GM13977 (cell line): ENCODE measurements at regions not wholly inside any gene's neighbourhood (a gene's known extent, or its start where the extent isn't known, plus 50 kb on each side); places are given as distances from the start of the nearest gene placed in this dataset.

Experiments
- DNase-seq: peaks from one replicate; pipeline ENCODE4 v3.0.0; 2012; ENCODE audit warnings: low spot score
- CTCF ChIP-seq: IDR thresholded peaks from 2 replicates; pipeline ENCODE4 v1.5.1; 2012; ENCODE audit warnings: mild to moderate bottlenecking, control low read depth; ENCODE audit not compliant: insufficient read depth; ENCODE audit errors: extremely low read depth, missing control alignments
- in situ Hi-C: fragments of 300-500 bp; cut with MboI; formaldehyde crosslinking; loops from one replicate; pipeline ENCODE4 v1.12.0; 2022; ENCODE audit warnings: low sequenced_read_pairs, low pct_unique_long_range_greater_than_20kb, mixed read lengths, inconsistent platforms; ENCODE audit not compliant: unreplicated experiment

DNA sequence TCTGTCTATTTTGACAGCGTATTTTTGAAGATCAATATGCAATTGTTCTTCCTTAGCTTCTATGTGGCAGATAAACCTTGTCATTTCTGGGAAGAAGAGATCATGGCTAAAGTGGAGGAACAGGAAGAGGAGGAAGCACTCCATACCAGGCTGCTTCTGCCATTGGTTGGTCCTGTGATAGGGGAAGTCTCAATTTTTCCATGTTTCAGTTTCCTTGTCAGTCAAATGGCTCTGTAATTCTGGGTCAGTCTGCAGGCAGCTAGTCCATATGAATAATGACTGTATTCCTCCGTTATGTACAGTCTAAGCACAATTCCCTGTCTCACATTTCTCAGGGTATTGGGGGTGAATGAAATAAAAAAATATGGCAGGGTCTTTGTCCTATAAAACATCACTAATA lies 277.6 kb upstream of the CXCR4 start:
- in situ Hi-C loops: no loop called here
- DNase-seq: no peak
- no peak for TF ChIP-seq CTCF

DNA sequence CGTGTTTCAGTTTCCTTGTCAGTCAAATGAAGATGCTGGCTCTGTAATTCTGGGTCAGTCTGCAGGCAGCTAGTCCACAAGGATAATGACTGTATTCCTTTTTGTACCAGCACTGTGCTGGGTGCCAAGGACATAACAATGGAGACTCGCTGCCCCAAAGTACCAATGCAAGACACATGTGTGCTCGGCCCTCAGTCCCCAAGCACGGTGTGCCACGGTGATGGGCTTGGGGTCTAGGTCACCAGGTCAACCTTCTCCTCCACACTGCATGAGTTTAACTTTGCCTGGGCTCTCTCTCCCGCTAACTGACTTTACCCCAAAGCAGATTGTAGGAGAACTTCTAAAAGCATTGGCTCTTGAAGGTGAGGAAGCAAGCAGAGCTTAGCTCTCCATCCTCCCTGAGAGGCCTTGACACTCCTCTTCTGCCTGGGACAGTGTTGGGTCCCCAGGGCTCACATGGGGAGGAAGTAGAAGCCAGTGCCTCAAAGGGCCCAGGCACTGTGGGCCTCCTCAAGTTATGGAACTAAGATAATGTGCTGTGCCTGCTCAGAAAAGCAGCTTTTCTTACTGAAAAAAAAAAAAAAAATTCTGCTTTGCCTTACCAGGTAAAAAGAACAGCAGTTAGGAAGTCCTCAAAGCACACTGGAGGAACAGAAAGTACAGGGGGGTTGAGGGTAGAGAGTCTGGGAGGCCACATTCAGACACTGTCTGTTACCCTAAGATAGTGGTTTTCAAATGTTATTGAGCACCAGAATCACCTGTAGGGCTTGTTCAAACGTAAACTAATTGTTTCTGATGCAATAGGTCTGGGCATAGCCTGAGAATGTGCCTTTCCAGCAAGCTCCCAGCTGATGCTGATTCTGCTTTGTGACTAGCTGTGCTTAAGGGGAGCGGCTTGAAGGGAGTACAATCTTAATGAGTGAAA lies 276.4 kb upstream of the CXCR4 start:
- DNase-seq: no peak
- no peak for TF ChIP-seq CTCF
- in situ Hi-C loops: no loop called here

DNA sequence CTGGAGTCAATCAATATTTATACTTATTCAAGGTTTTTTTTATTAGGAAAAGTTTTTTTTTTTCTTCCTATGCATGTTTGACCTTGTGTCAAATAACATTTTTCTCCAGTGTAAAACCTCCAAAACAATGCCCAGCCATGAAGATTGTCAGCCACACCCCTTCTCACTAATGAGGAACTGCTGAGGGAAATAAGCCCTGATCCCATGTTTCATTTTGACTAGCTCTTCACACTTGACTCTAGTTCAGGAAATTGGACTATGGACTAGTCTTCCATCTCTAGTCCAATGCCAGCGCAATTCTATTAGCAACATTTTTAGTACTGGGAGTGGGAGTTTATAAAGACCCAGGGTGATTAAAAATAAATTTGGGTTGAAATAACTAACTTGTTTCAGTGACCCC lies 275.6 kb upstream of the CXCR4 start:
- TF ChIP-seq CTCF: no peak
- no peak for DNase-seq

GRCh38 chr2:136392897-136393505 lies 275.1 kb upstream of the CXCR4 start:
- no peak for TF ChIP-seq CTCF
- in situ Hi-C loops: no loop called here
- DNase-seq: no peak

More for the DNA sequence above, 275.6 kb upstream of the CXCR4 start:
- in situ Hi-C loops: no loop called here

GRCh38 chr2:136389809-136390208 lies 271.9 kb upstream of the CXCR4 start:
- DNase-seq: peak; percentile 36
- in situ Hi-C loops: loop anchor here (10.0 kb wide), 1 partner anchor 265 kb away; no protein-coding TSS in a partner anchor
- TF ChIP-seq CTCF: no peak

- no peak for DNase-seq
- in situ Hi-C loops: loop anchor here (10.0 kb wide), 1 partner anchor 261 kb away; no protein-coding TSS in a partner anchor
- no peak for TF ChIP-seq CTCF
These were observed 268.1 kb upstream of the CXCR4 start for GRCh38 chr2:136386046-136386445.
